Naive B cell (primary cell): ENCODE measurements at regions not wholly inside any gene's neighbourhood (a gene's known extent, or its start where the extent isn't known, plus 50 kb on each side); places are given as distances from the start of the nearest gene placed in this dataset.
"Not testable (repeated sequence)": the region's sequence is repeated elsewhere in the genome, so short reads cannot be mapped to it uniquely, and the experiment has no call there.

ENCODE experiments used
- ATAC-seq, 2 donors: fragments of 150-1000 bp; cut with Tn5 transposase; 2 replicates each; pipeline ENCODE4 v1.10.0; 2021; ENCODE audit warnings: low read depth in 2 of 2, mild to moderate bottlenecking in 2 of 2, moderate library complexity in 2 of 2
- DNase-seq: peaks from one replicate; pipeline ENCODE4 v3.0.0; 2022
- H3K27ac Mint-ChIP-seq, 6 donors: one replicate each; pipeline ENCODE4 v1.8.0; 2020 to 2022; ENCODE audit warnings: mild to moderate bottlenecking in 6 of 6, mixed read lengths in 6 of 6, moderate library complexity in 5 of 6, inconsistent platforms in 2 of 6
- H3K27me3 Mint-ChIP-seq, 3 donors: one replicate each; pipeline ENCODE4 v1.8.0; 2021 to 2022; ENCODE audit warnings: mixed read lengths in 3 of 3, mild to moderate bottlenecking in 1 of 3
- H3K36me3 Mint-ChIP-seq, 2 donors: one replicate each; pipeline ENCODE4 v1.8.0; 2020 to 2022; ENCODE audit warnings: mixed read lengths in 2 of 2, inconsistent platforms in 1 of 2, mild to moderate bottlenecking in 1 of 2
- H3K4me1 Mint-ChIP-seq, 3 donors: one replicate each; pipeline ENCODE4 v1.8.0; 2020 to 2022; ENCODE audit warnings: mixed read lengths in 3 of 3, inconsistent platforms in 1 of 3, mild to moderate bottlenecking in 1 of 3, moderate library complexity in 1 of 3
- H3K4me3 Mint-ChIP-seq, 8 donors: one replicate each; pipeline ENCODE4 v1.8.0; 2020 to 2022; ENCODE audit warnings: mild to moderate bottlenecking in 8 of 8, mixed read lengths in 8 of 8, moderate library complexity in 8 of 8, inconsistent platforms in 2 of 8
- H3K9me3 Mint-ChIP-seq, 7 donors: one replicate each; pipeline ENCODE4 v1.8.0; 2020 to 2022; ENCODE audit warnings: mixed read lengths in 7 of 7, mild to moderate bottlenecking in 5 of 7, inconsistent platforms in 2 of 7, moderate library complexity in 1 of 7

GRCh38 chr1:96865731-96866685, 144.4 kb downstream of the PTBP2 start:
- DNase-seq (no peak), ATAC-seq (no peak)
- no peaks in the 10 kb centered on the region for H3K36me3 Mint-ChIP-seq
- peaks cover 0 to 25% (median 6%) of the 10 kb centered on the region in 7 donors for H3K9me3 Mint-ChIP-seq
- H3K4me3 Mint-ChIP-seq = no peak overlapping the region
- peaks cover 0 to 7% (median 6%) of the 10 kb centered on the region in 3 donors for H3K27me3 Mint-ChIP-seq
- no peak overlapping the region for H3K27ac Mint-ChIP-seq
- no peaks in the 10 kb centered on the region for H3K4me1 Mint-ChIP-seq

- Mint-ChIP-seq H3K27me3 (peaks cover 0 to 10% (median 8%) of the 10 kb centered on the region in 3 donors), H3K27ac (no peak overlapping the region), H3K4me3 (no peak overlapping the region), H3K9me3 (peaks cover 7 to 36% (median 13%) of the 10 kb centered on the region in 7 donors), H3K4me1 (no peaks in the 10 kb centered on the region), H3K36me3 (no peaks in the 10 kb centered on the region)
- no peak for DNase-seq
- no peak for ATAC-seq
Measured at GRCh38 chr1:96872757-96873156, 151.2 kb downstream of the PTBP2 start.

GRCh38 chr1:96878640-96879039, 157.1 kb downstream of the PTBP2 start:
- H3K27me3 Mint-ChIP-seq = peaks cover 0 to 8% (median 7%) of the 10 kb centered on the region in 3 donors
- H3K4me3 Mint-ChIP-seq = no peak overlapping the region
- H3K4me1 Mint-ChIP-seq = no peaks in the 10 kb centered on the region
- no peaks in the 10 kb centered on the region for H3K36me3 Mint-ChIP-seq
- no peak for DNase-seq
- ATAC-seq = no peak
- H3K9me3 Mint-ChIP-seq = peaks cover 2 to 40% (median 5%) of the 10 kb centered on the region in 7 donors
- no peak overlapping the region for H3K27ac Mint-ChIP-seq

- Mint-ChIP-seq H3K36me3 (no peaks in the 10 kb centered on the region), H3K27me3 (peaks cover 0 to 7% (median 7%) of the 10 kb centered on the region in 3 donors), H3K9me3 (peaks cover 1 to 39% (median 5%) of the 10 kb centered on the region in 7 donors), H3K4me3 (no peak overlapping the region), H3K4me1 (no peaks in the 10 kb centered on the region), H3K27ac (no peak overlapping the region)
- no peak for ATAC-seq
- no peak for DNase-seq
Measured at GRCh38 chr1:96880626-96881025, 159.0 kb downstream of the PTBP2 start.

- Mint-ChIP-seq H3K27me3 (peaks cover 0 to under 1% (median 0%) of the 10 kb centered on the region in 3 donors), H3K4me1 (no peaks in the 10 kb centered on the region), H3K4me3 (no peak overlapping the region), H3K27ac (no peak overlapping the region), H3K9me3 (peaks cover 1 to 39% (median 5%) of the 10 kb centered on the region in 7 donors), H3K36me3 (no peaks in the 10 kb centered on the region)
- ATAC-seq = no peak
- no peak for DNase-seq
Measured at GRCh38 chr1:96882096-96882495, 160.5 kb downstream of the PTBP2 start.

- Mint-ChIP-seq H3K4me1 (no peaks in the 10 kb centered on the region), H3K27me3 (no peaks in the 10 kb centered on the region), H3K9me3 (peaks cover 0 to 24% (median 10%) of the 10 kb centered on the region in 7 donors), H3K27ac (no peak overlapping the region), H3K4me3 (no peak overlapping the region), H3K36me3 (no peaks in the 10 kb centered on the region)
- DNase-seq = no peak
- ATAC-seq = no peak
Measured at GRCh38 chr1:96886474-96886873, 164.9 kb downstream of the PTBP2 start.

GRCh38 chr1:96887501-96887900, 165.9 kb downstream of the PTBP2 start:
- H3K36me3 Mint-ChIP-seq = no peaks in the 10 kb centered on the region
- ATAC-seq (no peak), DNase-seq (no peak)
- H3K4me3 Mint-ChIP-seq = no peak overlapping the region
- H3K9me3 Mint-ChIP-seq = peaks cover 0 to 27% (median 12%) of the 10 kb centered on the region in 7 donors
- H3K27ac Mint-ChIP-seq = no peak overlapping the region
- H3K27me3 Mint-ChIP-seq = no peaks in the 10 kb centered on the region
- no peaks in the 10 kb centered on the region for H3K4me1 Mint-ChIP-seq

- H3K9me3 Mint-ChIP-seq = peaks cover 0 to 40% (median 21%) of the 10 kb centered on the region in 7 donors
- H3K36me3 Mint-ChIP-seq = no peaks in the 10 kb centered on the region
- ATAC-seq = no peak
- H3K27ac Mint-ChIP-seq = no peak overlapping the region
- no peaks in the 10 kb centered on the region for H3K4me1 Mint-ChIP-seq
- H3K4me3 Mint-ChIP-seq = no peak overlapping the region
- no peaks in the 10 kb centered on the region for H3K27me3 Mint-ChIP-seq
- no peak for DNase-seq
Measured at GRCh38 chr1:96901783-96902363, 180.3 kb downstream of the PTBP2 start.

GRCh38 chr1:96912248-96912647, 190.7 kb downstream of the PTBP2 start:
- Mint-ChIP-seq H3K9me3 (peaks cover 1 to 9% (median 5%) of the 10 kb centered on the region in 7 donors), H3K4me3 (no peak overlapping the region), H3K36me3 (peaks cover 0 to 7% of the 10 kb centered on the region in 2 donors), H3K27ac (no peak overlapping the region), H3K4me1 (no peaks in the 10 kb centered on the region), H3K27me3 (peaks cover 0 to 6% (median 4%) of the 10 kb centered on the region in 3 donors)
- DNase-seq (no peak), ATAC-seq (no peak)

GRCh38 chr1:96915701-96916100, 194.1 kb downstream of the PTBP2 start:
- H3K4me3 Mint-ChIP-seq, DNase-seq, H3K27me3 Mint-ChIP-seq, H3K27ac Mint-ChIP-seq, H3K4me1 Mint-ChIP-seq, H3K36me3 Mint-ChIP-seq, ATAC-seq: not testable (repeated sequence)
- peaks cover 3 to 14% (median 8%) of the 10 kb centered on the region in 7 donors for H3K9me3 Mint-ChIP-seq

- Mint-ChIP-seq H3K4me1 (no peaks in the 10 kb centered on the region), H3K4me3 (no peak overlapping the region), H3K36me3 (peaks cover 3 to 7% of the 10 kb centered on the region in 2 donors), H3K27me3 (no peaks in the 10 kb centered on the region), H3K9me3 (peaks cover 6 to 23% (median 16%) of the 10 kb centered on the region in 7 donors), H3K27ac (no peak overlapping the region)
- ATAC-seq (no peak), DNase-seq (no peak)
Measured at GRCh38 chr1:96918406-96918805, 196.8 kb downstream of the PTBP2 start.

- H3K4me3 Mint-ChIP-seq = no peak overlapping the region
Measured at GRCh38 chr1:96922181-96922580, 200.6 kb downstream of the PTBP2 start.

GRCh38 chr1:96923753-96924152, 202.2 kb downstream of the PTBP2 start:
- H3K36me3 Mint-ChIP-seq = peaks cover 0 to 3% of the 10 kb centered on the region in 2 donors
- no peaks in the 10 kb centered on the region for H3K4me1 Mint-ChIP-seq
- DNase-seq = no peak

More at GRCh38 chr1:96922181-96922580, 200.6 kb downstream of the PTBP2 start:
- Mint-ChIP-seq H3K4me1 (no peaks in the 10 kb centered on the region), H3K36me3 (peaks cover 0 to 3% of the 10 kb centered on the region in 2 donors), H3K9me3 (peaks cover 9 to 34% (median 21%) of the 10 kb centered on the region in 7 donors), H3K27me3 (no peaks in the 10 kb centered on the region), H3K27ac (no peak overlapping the region)
- DNase-seq (no peak), ATAC-seq (no peak)

GRCh38 chr1:96926176-96926575, 204.6 kb downstream of the PTBP2 start:
- no peak for DNase-seq
- Mint-ChIP-seq H3K27ac (no peak overlapping the region), H3K36me3 (no peaks in the 10 kb centered on the region), H3K27me3 (no peaks in the 10 kb centered on the region), H3K9me3 (peaks cover 5 to 29% (median 15%) of the 10 kb centered on the region in 7 donors), H3K4me1 (no peaks in the 10 kb centered on the region), H3K4me3 (no peak overlapping the region)
- no peak for ATAC-seq

More at GRCh38 chr1:96923753-96924152, 202.2 kb downstream of the PTBP2 start:
- Mint-ChIP-seq H3K9me3 (peaks cover 6 to 34% (median 18%) of the 10 kb centered on the region in 7 donors), H3K27me3 (no peaks in the 10 kb centered on the region), H3K4me3 (no peak overlapping the region), H3K27ac (no peak overlapping the region)
- ATAC-seq = no peak
